HepG2 (cell line): ENCODE measurements at regions not wholly inside any gene's neighbourhood (a gene's known extent, or its start where the extent isn't known, plus 50 kb on each side); places are given as distances from the start of the nearest gene placed in this dataset.

Experiments used
- ARID2 ChIP-seq: sonication (generic); formaldehyde crosslinking; IDR thresholded peaks from 2 replicates; pipeline ENCODE4 v1.8.1; 2022; ENCODE audit warnings: mild to moderate bottlenecking, missing genetic modification reagents, borderline replicate concordance
- ELF3 ChIP-seq: IDR thresholded peaks from 2 replicates; pipeline ENCODE4 v1.6.1; 2016; ENCODE audit warnings: missing genetic modification reagents, missing compliant biosample characterization
- GFI1 ChIP-seq: sonication (generic); formaldehyde crosslinking; IDR thresholded peaks from 2 replicates; pipeline ENCODE4 v1.5.0; 2020; ENCODE audit warnings: missing genetic modification reagents, mild to moderate bottlenecking, borderline replicate concordance
- HDAC2 ChIP-seq: sonication (generic); formaldehyde crosslinking; IDR thresholded peaks from 2 replicates; pipeline ENCODE4 v1.4.0; 2020; ENCODE audit warnings: missing genetic modification reagents
- HNF4G ChIP-seq, 2 experiments: sonication (generic) in 1 of 2; formaldehyde crosslinking in 1 of 2; IDR thresholded peaks; 2 replicates each; pipeline versions ENCODE4 v1.4.0 to v1.6.1; 2011 to 2020; ENCODE audit warnings: borderline replicate concordance in 2 of 2, low read depth in 2 of 2, mild to moderate bottlenecking in 2 of 2, low read length in 1 of 2, missing genetic modification reagents in 1 of 2, moderate library complexity in 1 of 2
- KLF13 ChIP-seq: sonication (generic); formaldehyde crosslinking; IDR thresholded peaks from 2 replicates; pipeline ENCODE4 v1.4.0; 2020; ENCODE audit warnings: mild to moderate bottlenecking, missing genetic modification reagents
- LCORL ChIP-seq, 2 experiments: fragments of 450-650 bp in 1 of 2; sonication (generic) in 1 of 2; formaldehyde crosslinking in 1 of 2; IDR thresholded peaks; 2 replicates each; pipeline versions ENCODE4 v1.5.0 to v1.6.1; 2017 to 2020; ENCODE audit warnings: antibody characterized with exemption in 1 of 2, missing genetic modification reagents in 1 of 2
- PHF21A ChIP-seq: sonication (generic); formaldehyde crosslinking; IDR thresholded peaks from 2 replicates; pipeline ENCODE4 v1.5.0; 2020; ENCODE audit warnings: mild to moderate bottlenecking, missing genetic modification reagents
- PHF8 ChIP-seq: sonication (generic); formaldehyde crosslinking; IDR thresholded peaks from 2 replicates; pipeline ENCODE4 v1.5.0; 2020; ENCODE audit warnings: missing genetic modification reagents
- SMARCC2 ChIP-seq: fragments of 450-650 bp; IDR thresholded peaks from 2 replicates; pipeline ENCODE4 v1.6.1; 2017; ENCODE audit warnings: antibody characterized with exemption, mild to moderate bottlenecking
- SUZ12 ChIP-seq: fragments of 150-350 bp; IDR thresholded peaks from 2 replicates; pipeline ENCODE4 v1.6.1; 2014; ENCODE audit warnings: low read depth, low read length
- TCF7L2 ChIP-seq: IDR thresholded peaks from 2 replicates; pipeline ENCODE4 v1.6.1; 2011; ENCODE audit warnings: mild to moderate bottlenecking, low read depth, low read length, moderate library complexity
- ZNF232 ChIP-seq: sonication (generic); formaldehyde crosslinking; IDR thresholded peaks from 2 replicates; pipeline ENCODE4 v1.4.0; 2020; ENCODE audit warnings: missing genetic modification reagents, borderline replicate concordance
- ZNF543 ChIP-seq: sonication (generic); formaldehyde crosslinking; IDR thresholded peaks from 2 replicates; pipeline ENCODE4 v1.4.0; 2020; ENCODE audit warnings: mild to moderate bottlenecking, missing genetic modification reagents
- ZNF737 ChIP-seq: sonication (generic); formaldehyde crosslinking; IDR thresholded peaks from 2 replicates; pipeline ENCODE4 v1.5.0; 2020; ENCODE audit warnings: missing genetic modification reagents, mild to moderate bottlenecking, borderline replicate concordance
- ZNF768 ChIP-seq: sonication (generic); formaldehyde crosslinking; IDR thresholded peaks from 2 replicates; pipeline ENCODE4 v1.4.0; 2020; ENCODE audit warnings: missing genetic modification reagents
- ZNF790 ChIP-seq: sonication (generic); formaldehyde crosslinking; IDR thresholded peaks from 2 replicates; pipeline ENCODE4 v1.8.0; 2022; ENCODE audit warnings: missing genetic modification reagents, mild to moderate bottlenecking, borderline replicate concordance
- TF ChIP-seq, protein P1 (sequence below): sonication (generic); formaldehyde crosslinking; IDR thresholded peaks from 2 replicates; pipeline ENCODE4 v1.5.0; 2020; ENCODE audit warnings: missing genetic modification reagents
- TF ChIP-seq, protein P2 (sequence below): sonication (generic); formaldehyde crosslinking; IDR thresholded peaks from 2 replicates; pipeline ENCODE4 v1.4.0; 2020; ENCODE audit warnings: mild to moderate bottlenecking, missing genetic modification reagents
- TF ChIP-seq, protein P3 (sequence below): sonication (generic); IDR thresholded peaks from 2 replicates; pipeline ENCODE4 v1.6.1; 2016; ENCODE audit warnings: low read depth, borderline replicate concordance
- TF ChIP-seq, protein P4 (sequence below): sonication (generic); formaldehyde crosslinking; IDR thresholded peaks from 2 replicates; pipeline ENCODE4 v1.8.1; 2023; ENCODE audit warnings: mild to moderate bottlenecking, inconsistent platforms, moderate library complexity, missing genetic modification reagents, borderline replicate concordance
- TF ChIP-seq, protein P5 (sequence below): sonication (generic); formaldehyde crosslinking; IDR thresholded peaks from 2 replicates; pipeline ENCODE4 v1.5.0; 2020; ENCODE audit warnings: missing genetic modification reagents
- TF ChIP-seq, protein P6 (sequence below): IDR thresholded peaks from 2 replicates; pipeline ENCODE4 v1.6.1; 2016; ENCODE audit warnings: missing compliant biosample characterization, missing genetic modification reagents, borderline replicate concordance

DNA sequence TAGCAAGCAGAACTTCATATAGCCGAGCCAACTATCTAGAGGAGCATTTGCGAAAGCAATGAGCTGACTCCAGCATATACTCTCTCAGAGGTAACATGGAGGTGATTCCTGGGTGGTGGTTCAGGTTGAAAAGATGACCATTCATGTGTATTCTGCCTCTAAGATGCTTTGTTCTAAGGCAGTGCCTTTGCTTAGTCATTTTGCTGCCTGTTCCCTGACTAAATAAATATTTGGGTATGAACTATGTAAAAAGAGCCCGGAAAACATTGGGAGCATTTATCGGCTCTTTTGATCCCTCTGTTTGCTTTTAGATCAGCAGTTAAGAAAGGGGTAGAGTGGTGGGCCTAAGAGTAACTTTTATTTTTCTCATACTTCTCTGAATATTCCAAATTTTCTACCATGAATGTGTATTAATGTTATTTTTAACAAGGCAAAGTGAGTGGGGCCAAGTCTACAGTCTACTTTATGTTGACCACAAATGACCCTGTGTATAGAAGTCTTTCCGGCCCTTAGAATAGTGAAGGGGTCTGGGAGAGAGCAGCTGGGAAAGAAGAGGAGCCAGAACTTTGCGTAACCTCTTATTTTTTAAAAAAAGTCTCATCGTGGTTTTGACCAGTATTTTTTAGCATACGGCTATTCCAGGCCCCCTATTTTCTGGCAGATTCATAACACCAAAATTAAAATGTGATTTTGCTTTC lies 206.5 kb upstream of the EYA4 start (continued):
- TF ChIP-seq, protein P1, sequence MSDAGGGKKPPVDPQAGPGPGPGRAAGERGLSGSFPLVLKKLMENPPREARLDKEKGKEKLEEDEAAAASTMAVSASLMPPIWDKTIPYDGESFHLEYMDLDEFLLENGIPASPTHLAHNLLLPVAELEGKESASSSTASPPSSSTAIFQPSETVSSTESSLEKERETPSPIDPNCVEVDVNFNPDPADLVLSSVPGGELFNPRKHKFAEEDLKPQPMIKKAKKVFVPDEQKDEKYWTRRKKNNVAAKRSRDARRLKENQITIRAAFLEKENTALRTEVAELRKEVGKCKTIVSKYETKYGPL (CRISPR knock-in tag), result no peak
- peak; percentile 29; the same call in 1 of the 2 replicates for TF ChIP-seq PHF8 (CRISPR knock-in tag)
- TF ChIP-seq ZNF737, result no peak
- TF ChIP-seq ARID2 (CRISPR knock-in tag), result no peak; the same call in 1 of the 2 replicates
- TF ChIP-seq, protein P2, sequence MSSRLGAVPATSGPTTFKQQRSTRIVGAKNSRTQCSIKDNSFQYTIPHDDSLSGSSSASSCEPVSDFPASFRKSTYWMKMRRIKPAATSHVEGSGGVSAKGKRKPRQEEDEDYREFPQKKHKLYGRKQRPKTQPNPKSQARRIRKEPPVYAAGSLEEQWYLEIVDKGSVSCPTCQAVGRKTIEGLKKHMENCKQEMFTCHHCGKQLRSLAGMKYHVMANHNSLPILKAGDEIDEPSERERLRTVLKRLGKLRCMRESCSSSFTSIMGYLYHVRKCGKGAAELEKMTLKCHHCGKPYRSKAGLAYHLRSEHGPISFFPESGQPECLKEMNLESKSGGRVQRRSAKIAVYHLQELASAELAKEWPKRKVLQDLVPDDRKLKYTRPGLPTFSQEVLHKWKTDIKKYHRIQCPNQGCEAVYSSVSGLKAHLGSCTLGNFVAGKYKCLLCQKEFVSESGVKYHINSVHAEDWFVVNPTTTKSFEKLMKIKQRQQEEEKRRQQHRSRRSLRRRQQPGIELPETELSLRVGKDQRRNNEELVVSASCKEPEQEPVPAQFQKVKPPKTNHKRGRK (CRISPR knock-in tag), result no peak
- TF ChIP-seq ZNF790 (CRISPR knock-in tag), result no peak
- TF ChIP-seq, protein P3, sequence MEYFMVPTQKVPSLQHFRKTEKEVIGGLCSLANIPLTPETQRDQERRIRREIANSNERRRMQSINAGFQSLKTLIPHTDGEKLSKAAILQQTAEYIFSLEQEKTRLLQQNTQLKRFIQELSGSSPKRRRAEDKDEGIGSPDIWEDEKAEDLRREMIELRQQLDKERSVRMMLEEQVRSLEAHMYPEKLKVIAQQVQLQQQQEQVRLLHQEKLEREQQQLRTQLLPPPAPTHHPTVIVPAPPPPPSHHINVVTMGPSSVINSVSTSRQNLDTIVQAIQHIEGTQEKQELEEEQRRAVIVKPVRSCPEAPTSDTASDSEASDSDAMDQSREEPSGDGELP, result 0 out of 2 replicates have a peak, but pooled peaks have one; percentile 6
- TF ChIP-seq, protein P4, sequence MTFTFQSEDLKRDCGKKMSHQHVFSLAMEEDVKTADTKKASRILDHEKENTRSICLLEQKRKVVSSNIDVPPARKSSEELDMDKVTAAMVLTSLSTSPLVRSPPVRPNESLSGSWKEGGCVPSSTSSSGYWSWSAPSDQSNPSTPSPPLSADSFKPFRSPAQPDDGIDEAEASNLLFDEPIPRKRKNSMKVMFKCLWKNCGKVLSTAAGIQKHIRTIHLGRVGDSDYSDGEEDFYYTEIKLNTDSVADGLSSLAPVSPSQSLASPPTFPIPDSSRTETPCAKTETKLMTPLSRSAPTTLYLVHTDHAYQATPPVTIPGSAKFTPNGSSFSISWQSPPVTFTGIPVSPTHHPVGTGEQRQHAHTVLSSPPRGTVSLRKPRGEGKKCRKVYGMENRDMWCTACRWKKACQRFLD (CRISPR knock-in tag), result no peak
- no peak for TF ChIP-seq HNF4G (IDR thresholded peaks at IDR 0.05; ENCODE audit: borderline replicate concordance, low read depth, low read length)
- no peak for TF ChIP-seq HNF4G (CRISPR knock-in tag; IDR thresholded peaks at IDR 0.05; ENCODE audit: borderline replicate concordance, low read depth)
- TF ChIP-seq ELF3 (CRISPR knock-in tag), result peak; percentile 73
- no peak; the same call in 1 of the 2 replicates for TF ChIP-seq ZNF232 (CRISPR knock-in tag)
- peak; percentile 80 for TF ChIP-seq PHF21A (CRISPR knock-in tag)
- TF ChIP-seq LCORL (IDR thresholded peaks at IDR 0.05), result peak; percentile 86; the same call in 1 of the 2 replicates
- TF ChIP-seq LCORL (CRISPR knock-in tag; IDR thresholded peaks at IDR 0.05), result peak; percentile 88; the same call in 1 of the 2 replicates
- peak; percentile 83 for TF ChIP-seq HDAC2 (CRISPR knock-in tag)
- TF ChIP-seq TCF7L2, result peak; percentile 96
- peak; percentile 46; the same call in 1 of the 2 replicates for TF ChIP-seq GFI1 (CRISPR knock-in tag)
- no peak for TF ChIP-seq SMARCC2
- no peak for TF ChIP-seq KLF13 (CRISPR knock-in tag)
- no peak for TF ChIP-seq SUZ12
- no peak; the same call in 1 of the 2 replicates for TF ChIP-seq ZNF543
- TF ChIP-seq ZNF768 (CRISPR knock-in tag), result no peak
- TF ChIP-seq, protein P5, sequence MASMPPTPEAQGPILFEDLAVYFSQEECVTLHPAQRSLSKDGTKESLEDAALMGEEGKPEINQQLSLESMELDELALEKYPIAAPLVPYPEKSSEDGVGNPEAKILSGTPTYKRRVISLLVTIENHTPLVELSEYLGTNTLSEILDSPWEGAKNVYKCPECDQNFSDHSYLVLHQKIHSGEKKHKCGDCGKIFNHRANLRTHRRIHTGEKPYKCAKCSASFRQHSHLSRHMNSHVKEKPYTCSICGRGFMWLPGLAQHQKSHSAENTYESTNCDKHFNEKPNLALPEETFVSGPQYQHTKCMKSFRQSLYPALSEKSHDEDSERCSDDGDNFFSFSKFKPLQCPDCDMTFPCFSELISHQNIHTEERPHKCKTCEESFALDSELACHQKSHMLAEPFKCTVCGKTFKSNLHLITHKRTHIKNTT, result no peak
- TF ChIP-seq, protein P6, sequence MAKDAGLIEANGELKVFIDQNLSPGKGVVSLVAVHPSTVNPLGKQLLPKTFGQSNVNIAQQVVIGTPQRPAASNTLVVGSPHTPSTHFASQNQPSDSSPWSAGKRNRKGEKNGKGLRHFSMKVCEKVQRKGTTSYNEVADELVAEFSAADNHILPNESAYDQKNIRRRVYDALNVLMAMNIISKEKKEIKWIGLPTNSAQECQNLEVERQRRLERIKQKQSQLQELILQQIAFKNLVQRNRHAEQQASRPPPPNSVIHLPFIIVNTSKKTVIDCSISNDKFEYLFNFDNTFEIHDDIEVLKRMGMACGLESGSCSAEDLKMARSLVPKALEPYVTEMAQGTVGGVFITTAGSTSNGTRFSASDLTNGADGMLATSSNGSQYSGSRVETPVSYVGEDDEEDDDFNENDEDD (CRISPR knock-in tag), result no peak
